ENCODE measurements at regions not wholly inside any gene's neighbourhood (a gene's known extent, or its start where the extent isn't known, plus 50 kb on each side); places are given as distances from the start of the nearest gene placed in this dataset.
"Not testable (repeated sequence)": the region's sequence is repeated elsewhere in the genome, so short reads cannot be mapped to it uniquely, and the experiment has no call there.

DNA sequence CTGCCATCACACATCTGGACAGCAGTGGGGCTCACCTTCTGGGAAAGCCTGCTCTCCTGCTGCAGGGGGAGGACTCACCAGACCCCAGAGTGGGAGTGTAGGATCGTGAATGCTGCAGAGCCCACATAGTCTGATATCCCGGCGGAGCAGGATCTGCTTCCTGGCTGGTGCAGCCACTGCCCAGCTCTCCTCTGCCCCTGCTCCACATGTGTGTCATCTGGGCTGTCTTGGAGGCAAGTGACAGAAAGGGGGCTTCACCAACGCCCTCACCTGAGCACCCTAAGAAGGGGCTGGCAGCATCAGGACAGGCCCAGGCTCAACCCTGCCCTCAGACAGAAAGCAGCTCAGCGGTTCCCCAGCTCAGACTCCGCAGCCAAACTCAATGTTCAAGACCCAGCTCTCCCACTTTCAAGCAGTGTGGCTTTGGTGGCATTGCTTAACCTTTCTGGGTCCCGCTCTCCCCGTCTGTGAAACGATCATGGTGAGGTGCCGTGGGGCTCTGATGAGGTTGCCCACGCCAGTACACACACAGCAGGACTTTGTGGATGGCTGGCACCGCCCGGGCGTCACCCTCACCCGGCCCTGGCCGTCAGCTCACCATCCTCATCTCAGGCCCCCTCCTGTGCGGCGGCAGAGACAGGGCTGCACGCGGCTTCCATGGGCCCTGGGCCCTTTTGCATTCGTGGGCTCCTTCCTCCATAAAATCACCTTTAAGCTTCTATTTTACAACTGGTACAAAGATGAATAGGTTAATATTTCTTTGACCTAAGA lies 91.0 kb upstream of the SFSWAP start:
- Histone ChIP-seq H3K36me3 (ENCODE audit: control insufficient read depth, insufficient read depth, low read length) (no peaks in the 10 kb centered on the region), H3K27me3 (ENCODE audit: control insufficient read depth, insufficient read depth, low read length) (peaks cover 2% of the 10 kb centered on the region), H3K4me3 (ENCODE audit: low read depth, low read length) (no peak overlapping the region)
- no peak for DNase-seq (ENCODE audit: low read depth)
- TF ChIP-seq, protein P1, sequence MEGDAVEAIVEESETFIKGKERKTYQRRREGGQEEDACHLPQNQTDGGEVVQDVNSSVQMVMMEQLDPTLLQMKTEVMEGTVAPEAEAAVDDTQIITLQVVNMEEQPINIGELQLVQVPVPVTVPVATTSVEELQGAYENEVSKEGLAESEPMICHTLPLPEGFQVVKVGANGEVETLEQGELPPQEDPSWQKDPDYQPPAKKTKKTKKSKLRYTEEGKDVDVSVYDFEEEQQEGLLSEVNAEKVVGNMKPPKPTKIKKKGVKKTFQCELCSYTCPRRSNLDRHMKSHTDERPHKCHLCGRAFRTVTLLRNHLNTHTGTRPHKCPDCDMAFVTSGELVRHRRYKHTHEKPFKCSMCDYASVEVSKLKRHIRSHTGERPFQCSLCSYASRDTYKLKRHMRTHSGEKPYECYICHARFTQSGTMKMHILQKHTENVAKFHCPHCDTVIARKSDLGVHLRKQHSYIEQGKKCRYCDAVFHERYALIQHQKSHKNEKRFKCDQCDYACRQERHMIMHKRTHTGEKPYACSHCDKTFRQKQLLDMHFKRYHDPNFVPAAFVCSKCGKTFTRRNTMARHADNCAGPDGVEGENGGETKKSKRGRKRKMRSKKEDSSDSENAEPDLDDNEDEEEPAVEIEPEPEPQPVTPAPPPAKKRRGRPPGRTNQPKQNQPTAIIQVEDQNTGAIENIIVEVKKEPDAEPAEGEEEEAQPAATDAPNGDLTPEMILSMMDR (IDR thresholded peaks at IDR 0.05; ENCODE audit: insufficient read depth, low read length, poor library complexity, severe bottlenecking), result no peak

DNA sequence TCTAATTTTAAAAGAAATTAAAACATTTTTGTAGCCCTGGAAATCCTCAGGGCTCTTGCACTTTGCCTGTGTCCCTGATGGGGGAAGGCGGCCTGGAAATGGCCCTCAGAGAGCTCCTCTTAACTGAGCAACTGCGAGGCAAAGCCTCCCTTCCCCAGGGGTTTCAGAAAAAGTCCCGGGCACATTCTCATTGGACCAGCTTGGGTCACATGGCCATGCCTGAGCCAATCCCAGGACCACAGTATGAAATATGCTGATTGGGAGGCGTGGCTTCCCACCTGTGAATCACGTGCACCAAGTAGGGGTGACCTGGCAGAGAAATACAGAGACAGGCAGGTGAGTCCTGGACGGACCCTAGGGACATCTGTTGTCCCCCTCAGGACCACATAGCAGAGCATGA lies 90.4 kb upstream of the SFSWAP start:
- Histone ChIP-seq H3K27me3 (ENCODE audit: control insufficient read depth, insufficient read depth, low read length) (peaks cover 2% of the 10 kb centered on the region), H3K36me3 (ENCODE audit: control insufficient read depth, insufficient read depth, low read length) (no peaks in the 10 kb centered on the region), H3K4me3 (ENCODE audit: low read depth, low read length) (no peak overlapping the region)
- DNase-seq (ENCODE audit: low read depth), result no peak
- TF ChIP-seq, protein P1 (IDR thresholded peaks at IDR 0.05; ENCODE audit: insufficient read depth, low read length, poor library complexity, severe bottlenecking), result no peak

DNA sequence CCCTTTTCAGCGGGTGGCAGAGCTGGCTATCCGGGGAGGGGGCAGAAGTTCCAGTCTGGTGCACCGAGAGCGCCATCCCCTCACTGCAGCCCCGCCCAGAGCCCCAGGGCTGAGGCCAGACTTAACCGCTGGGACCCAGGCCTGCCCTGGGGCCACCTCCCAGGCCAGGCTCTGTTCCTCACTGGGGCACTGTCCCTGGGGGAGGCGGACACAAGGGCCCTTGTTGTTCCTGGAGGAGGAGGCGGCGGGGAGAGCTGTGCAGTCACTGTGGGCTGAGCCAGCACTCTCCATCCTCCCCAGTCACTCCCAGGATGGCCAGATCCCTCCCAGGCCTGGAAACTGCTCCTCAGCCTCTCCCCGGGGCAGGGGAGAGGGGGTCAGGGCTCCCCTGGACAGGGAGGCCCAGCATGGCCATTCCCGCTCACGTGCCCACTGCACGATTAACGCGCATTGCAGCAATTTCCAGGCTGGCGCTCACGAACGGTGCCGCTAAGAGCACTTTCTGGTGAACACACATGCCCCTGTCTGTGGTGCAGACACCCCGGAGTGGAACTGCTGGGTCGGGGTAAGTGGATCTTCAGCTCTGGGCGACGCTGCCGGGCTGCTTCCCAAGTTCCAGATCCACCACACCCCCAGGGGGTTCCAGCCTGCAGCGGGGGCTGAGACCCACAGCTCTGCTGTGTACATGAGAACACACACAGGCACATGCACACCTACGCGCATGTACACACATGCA lies 89.8 kb upstream of the SFSWAP start:
- TF ChIP-seq, protein P1 (IDR thresholded peaks at IDR 0.05; ENCODE audit: insufficient read depth, low read length, poor library complexity, severe bottlenecking), result no peak
- Histone ChIP-seq H3K4me3 (ENCODE audit: low read depth, low read length) (no peak overlapping the region), H3K36me3 (ENCODE audit: control insufficient read depth, insufficient read depth, low read length) (no peaks in the 10 kb centered on the region), H3K27me3 (ENCODE audit: control insufficient read depth, insufficient read depth, low read length) (peaks cover 2% of the 10 kb centered on the region)
- no peak for DNase-seq (ENCODE audit: low read depth)

DNA sequence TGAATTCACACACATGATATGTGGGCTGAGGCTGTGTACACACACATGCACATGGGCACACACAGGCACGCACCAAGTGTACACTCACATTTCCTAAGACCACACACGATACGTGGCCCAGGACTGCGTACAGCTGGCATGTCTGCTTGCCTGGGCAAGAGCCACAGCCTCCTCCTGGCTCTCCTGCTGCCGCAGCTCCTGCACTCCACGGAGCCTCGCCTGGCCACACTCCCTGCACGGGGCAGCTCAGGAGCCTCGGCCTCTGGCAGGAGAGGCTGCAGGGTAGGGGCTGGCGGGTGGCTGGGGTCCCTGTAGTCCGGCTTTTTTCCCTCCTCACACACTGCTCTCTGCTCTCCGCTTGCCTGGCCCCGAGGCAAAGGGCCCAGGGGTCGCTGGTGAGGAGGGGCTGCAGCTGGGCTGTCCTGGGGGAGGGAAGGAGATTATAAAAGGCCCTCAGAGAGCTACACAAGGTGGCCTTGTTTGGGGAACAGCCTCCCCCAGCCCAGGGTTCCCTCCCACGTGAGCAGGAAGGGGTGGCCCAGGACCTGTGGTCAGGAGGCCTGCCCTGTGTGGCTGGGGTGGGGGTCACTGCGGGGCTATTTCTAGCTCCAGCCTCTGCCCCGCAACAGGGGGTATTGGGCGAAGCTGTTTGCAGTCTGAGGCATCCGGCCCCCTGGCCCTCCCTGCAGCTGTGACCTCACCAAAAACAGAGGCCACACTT lies 89.0 kb upstream of the SFSWAP start:
- Histone ChIP-seq H3K4me3 (ENCODE audit: low read depth, low read length) (no peak overlapping the region), H3K27me3 (ENCODE audit: control insufficient read depth, insufficient read depth, low read length) (peaks cover 2% of the 10 kb centered on the region), H3K36me3 (ENCODE audit: control insufficient read depth, insufficient read depth, low read length) (no peaks in the 10 kb centered on the region)
- DNase-seq (ENCODE audit: low read depth), result no peak
- TF ChIP-seq, protein P1 (IDR thresholded peaks at IDR 0.05; ENCODE audit: insufficient read depth, low read length, poor library complexity, severe bottlenecking), result no peak

DNA sequence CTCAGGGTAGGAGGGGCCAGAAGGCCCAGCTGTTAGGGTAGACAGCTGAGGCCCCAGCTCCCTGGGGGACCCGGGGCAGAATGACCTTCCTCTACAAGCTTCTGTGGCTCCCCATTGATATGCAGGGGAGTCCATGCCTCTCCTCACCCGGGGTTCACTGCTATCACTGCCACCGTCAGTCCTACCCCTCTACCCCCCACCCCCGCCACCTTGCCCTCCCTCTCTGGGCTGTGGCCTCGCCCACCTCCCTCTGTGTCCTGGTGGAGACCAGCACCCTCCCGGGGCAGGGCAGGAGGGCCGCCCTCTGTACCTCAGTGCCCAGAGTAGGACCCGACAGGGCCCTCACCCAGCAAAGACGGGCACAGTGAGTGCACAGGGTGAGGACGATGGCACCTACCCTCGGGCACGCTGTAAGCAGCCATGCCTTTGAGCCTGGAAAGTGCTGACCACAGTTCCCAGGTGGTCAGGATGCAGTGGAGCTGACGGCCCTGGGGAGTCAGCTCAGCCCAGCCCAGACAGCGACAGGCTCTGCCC lies 88.4 kb upstream of the SFSWAP start:
- H3K36me3 ChIP-seq (ENCODE audit: control insufficient read depth, insufficient read depth, low read length), result no peaks in the 10 kb centered on the region
- H3K4me3 ChIP-seq (ENCODE audit: low read depth, low read length), result no peak overlapping the region
- peaks cover 2% of the 10 kb centered on the region for H3K27me3 ChIP-seq (ENCODE audit: control insufficient read depth, insufficient read depth, low read length)
- TF ChIP-seq, protein P1 (IDR thresholded peaks at IDR 0.05; ENCODE audit: insufficient read depth, low read length, poor library complexity, severe bottlenecking), result no peak
- no peak for DNase-seq (ENCODE audit: low read depth)

DNA sequence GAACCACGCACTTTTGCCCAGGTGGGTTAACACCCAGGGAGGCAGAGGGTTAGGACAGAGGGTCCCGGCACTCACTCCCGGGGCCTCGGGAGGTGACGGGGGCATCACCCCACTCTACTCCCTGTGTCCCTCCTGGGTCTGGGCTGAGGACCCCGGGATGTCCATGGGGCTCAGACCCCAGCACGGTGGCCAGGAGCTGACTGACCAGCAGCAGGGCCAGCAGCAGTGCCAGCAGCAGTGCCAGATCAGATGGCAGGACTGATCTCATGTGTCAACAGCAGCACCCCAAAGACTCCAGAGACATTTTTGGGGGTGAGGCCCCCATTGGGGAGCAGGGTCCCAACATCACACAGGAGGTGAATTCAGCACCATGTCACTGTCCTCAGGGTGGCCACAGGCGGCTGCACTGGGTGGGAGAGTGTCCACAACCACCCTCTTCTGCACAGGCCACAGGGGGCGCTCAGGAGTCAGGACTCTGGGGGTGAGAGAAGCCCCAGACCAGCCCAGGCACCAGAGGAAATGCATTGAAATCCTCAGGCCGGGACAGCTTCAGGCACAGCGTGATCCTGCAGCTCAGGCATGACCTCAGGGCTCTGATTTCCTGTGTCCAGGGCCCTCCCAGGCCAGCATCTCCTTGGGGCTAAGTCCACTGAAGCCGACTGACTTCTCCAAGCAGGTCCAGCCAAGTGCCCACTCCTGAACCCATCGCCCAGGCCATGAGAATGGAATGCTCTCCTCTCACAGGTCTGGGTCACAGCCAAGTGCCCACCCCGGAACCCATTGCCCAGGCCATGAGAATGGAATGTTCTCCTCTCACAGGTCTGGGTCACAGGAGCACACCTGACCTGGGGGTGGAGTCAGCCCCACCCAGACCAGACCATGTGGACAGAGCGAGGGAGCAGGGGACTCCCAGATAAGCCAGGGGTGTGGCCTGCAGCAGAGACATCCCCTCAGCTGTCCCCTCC lies 87.2 kb upstream of the SFSWAP start:
- not testable (repeated sequence) for H3K27me3 ChIP-seq (ENCODE audit: control insufficient read depth, insufficient read depth, low read length); H3K36me3 ChIP-seq (ENCODE audit: control insufficient read depth, insufficient read depth, low read length); DNase-seq (ENCODE audit: low read depth); H3K4me3 ChIP-seq (ENCODE audit: low read depth, low read length)

DNA sequence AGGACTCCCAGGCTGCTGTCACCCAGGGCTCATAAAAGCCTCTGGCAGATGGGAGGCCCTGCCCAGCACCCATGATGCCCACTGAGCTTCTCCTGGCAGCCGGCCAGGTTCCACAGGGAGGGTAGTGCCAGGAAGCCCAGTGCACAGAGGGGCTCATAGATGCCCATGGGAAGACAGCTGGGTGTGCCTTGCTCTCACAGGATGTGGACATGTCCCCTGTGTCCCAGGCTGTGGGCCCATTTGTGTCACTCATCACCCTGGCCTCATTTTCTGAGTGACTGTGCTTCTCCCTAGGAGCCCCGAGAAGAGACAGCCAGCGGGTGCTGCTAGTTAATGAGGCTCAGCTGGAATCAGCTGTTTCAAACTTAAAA lies 86.5 kb upstream of the SFSWAP start:
- not testable (repeated sequence) for H3K4me3 ChIP-seq (ENCODE audit: low read depth, low read length); H3K27me3 ChIP-seq (ENCODE audit: control insufficient read depth, insufficient read depth, low read length); H3K36me3 ChIP-seq (ENCODE audit: control insufficient read depth, insufficient read depth, low read length); DNase-seq (ENCODE audit: low read depth)
